CD4-positive, alpha-beta T cell (primary cell): ENCODE measurements at regions not wholly inside any gene's neighbourhood (a gene's known extent, or its start where the extent isn't known, plus 50 kb on each side); places are given as distances from the start of the nearest gene placed in this dataset.
A peak's percentile ranks its signal among the peaks of the same experiment; 100 is the strongest.

ENCODE experiments used
- ATAC-seq: fragments of 200-7000 bp; cut with Tn5 transposase; one replicate; pipeline ENCODE4 v1.10.0; 2022; ENCODE audit warnings: mild to moderate bottlenecking; ENCODE audit not compliant: poor library complexity
- CTCF ChIA-PET: fragments of 350-600 bp; sonication (Branson Sonifier 250); formaldehyde crosslinking; loops from one replicate; lab custom pipeline; 2021; ENCODE audit warnings: antibody characterized with exemption, inconsistent platforms; lab: Charles Lee
- POLR2A ChIA-PET: fragments of 350-600 bp; sonication (Branson Sonifier 250); formaldehyde crosslinking; loops from one replicate; lab custom pipeline; 2021; ENCODE audit warnings: antibody characterized with exemption, inconsistent platforms; lab: Charles Lee
- DNase-seq, 14 experiments: peaks; one replicate each; pipeline ENCODE4 v3.0.0-alpha.2; 2013 to 2020; ENCODE audit warnings: mixed read lengths in 2 of 14
- H3K27ac ChIP-seq, 2 donors: one replicate each; pipeline versions ENCODE4 v1.5.1 to v1.7.0; 2013; ENCODE audit warnings: low read length in 2 of 2, low read depth in 1 of 2, mild to moderate bottlenecking in 1 of 2
- H3K27me3 ChIP-seq, 2 experiments: 1 replicate in 1 of 2; 2 replicates in 1 of 2; pipeline versions ENCODE4 v1.6.1 to v1.7.0; 2013; ENCODE audit warnings: low read length in 2 of 2, control low read depth in 1 of 2, mild to moderate bottlenecking in 1 of 2, moderate library complexity in 1 of 2; ENCODE audit not compliant: insufficient read depth in 2 of 2, control insufficient read depth in 1 of 2
- H3K36me3 ChIP-seq: one replicate; pipeline ENCODE4 v1.6.1; 2013; ENCODE audit warnings: low read length, control low read depth; ENCODE audit not compliant: insufficient read depth
- H3K4me1 ChIP-seq: one replicate; pipeline ENCODE4 v1.6.1; 2013; ENCODE audit warnings: low read length, control low read depth; ENCODE audit not compliant: insufficient read depth
- H3K4me3 ChIP-seq: one replicate; pipeline ENCODE4 v1.5.1; 2013; ENCODE audit warnings: mild to moderate bottlenecking, low read length, moderate library complexity
- H3K9me3 ChIP-seq, 2 experiments: 1 replicate in 1 of 2; 2 replicates in 1 of 2; pipeline versions ENCODE4 v1.6.1 to v1.7.0; 2013; ENCODE audit warnings: low read length in 2 of 2, mild to moderate bottlenecking in 2 of 2, control low read depth in 1 of 2, moderate library complexity in 1 of 2; ENCODE audit not compliant: control insufficient read depth in 1 of 2, insufficient read depth in 1 of 2
- H3K27ac Mint-ChIP-seq: one replicate; pipeline ENCODE4 v1.8.0; 2020; ENCODE audit warnings: mixed read lengths
- H3K27me3 Mint-ChIP-seq: one replicate; pipeline ENCODE4 v1.8.0; 2021; ENCODE audit warnings: mixed read lengths
- H3K36me3 Mint-ChIP-seq: one replicate; pipeline ENCODE4 v1.8.0; 2021; ENCODE audit warnings: low read depth, mixed read lengths
- H3K4me1 Mint-ChIP-seq: one replicate; pipeline ENCODE4 v1.8.0; 2021; ENCODE audit warnings: low read depth, mixed read lengths
- H3K4me3 Mint-ChIP-seq: one replicate; pipeline ENCODE4 v1.8.0; 2020; ENCODE audit warnings: mild to moderate bottlenecking, mixed read lengths
- H3K9me3 Mint-ChIP-seq: one replicate; pipeline ENCODE4 v1.8.0; 2020; ENCODE audit warnings: mixed read lengths
- CTCF ChIP-seq: fragments of 200-600 bp; IDR thresholded peaks from one replicate; pipeline ENCODE4 v1.8.0; 2022; ENCODE audit warnings: antibody characterized with exemption, mild to moderate bottlenecking
- intact Hi-C, 2 experiments: fragments of 100-400 bp; cut with DNase I in 1 of 2; cut with micrococcal nuclease in 1 of 2; formaldehyde crosslinking; loops; one replicate each; pipeline versions ENCODE4 v1.15.1 to v1.9.0; 2023 to 2025; cut with DNase I, micrococcal nuclease

- ATAC-seq (no peak), DNase-seq (no peak)
- Histone ChIP-seq H3K27ac (no peak overlapping the region), H3K4me3 (no peak overlapping the region), H3K9me3 (peaks cover 0 to 3% of the 10 kb centered on the region in 2 experiments), H3K27me3 (no peaks in the 10 kb centered on the region), H3K36me3 (no peaks in the 10 kb centered on the region), H3K4me1 (peaks cover 17% of the 10 kb centered on the region)
- intact Hi-C loops: no loop called here
- H3K36me3 Mint-ChIP-seq: peaks cover 2% of the 10 kb centered on the region
- no peak for TF ChIP-seq CTCF
- H3K27me3 Mint-ChIP-seq: peaks cover 2% of the 10 kb centered on the region
- POLR2A ChIA-PET: interaction anchor here (0.7 kb wide), 1 partner anchor 1416 kb away, joined by 3 read pairs; no protein-coding TSS in a partner anchor
- no peak overlapping the region for H3K27ac Mint-ChIP-seq
- H3K9me3 Mint-ChIP-seq: no peaks in the 10 kb centered on the region
- CTCF ChIA-PET: no interaction called here
- no peak overlapping the region for H3K4me3 Mint-ChIP-seq
- H3K4me1 Mint-ChIP-seq: peaks cover 6% of the 10 kb centered on the region
Observed at GRCh38 chr6:27183060-27183832, 64.3 kb upstream of the PRSS16 start.

- ChIA-PET CTCF (interaction anchor here (1.7 kb wide), 1 partner anchor 565 kb away, joined by 6 read pairs; no protein-coding TSS in a partner anchor), POLR2A (interaction anchor here (0.6 to 1.9 kb wide), 5 partner anchors 10 to 706 kb away, joined by 3 to 11 read pairs (median 4); a partner anchor contains a TSS)
- Histone ChIP-seq H3K36me3 (no peaks in the 10 kb centered on the region), H3K27me3 (no peaks in the 10 kb centered on the region), H3K4me3 (peak overlapping the region; percentile 66), H3K4me1 (peaks cover 18% of the 10 kb centered on the region), H3K27ac (no peak overlapping the region), H3K9me3 (no peaks in the 10 kb centered on the region)
- H3K4me3 Mint-ChIP-seq: peak overlapping the region; percentile 88
- intact Hi-C loops: loop anchor here in 1 of 2 experiments (1.0 to 5.0 kb wide), 4 partner anchors 125 to 707 kb away; partner anchors contain the start of gene POM121L2
- H3K36me3 Mint-ChIP-seq: no peaks in the 10 kb centered on the region
- peaks cover 13% of the 10 kb centered on the region for H3K4me1 Mint-ChIP-seq
- DNase-seq: no peak
- no peak overlapping the region for H3K27ac Mint-ChIP-seq
- ATAC-seq: no peak
- H3K9me3 Mint-ChIP-seq: no peaks in the 10 kb centered on the region
- TF ChIP-seq CTCF: no peak
- peaks cover 7% of the 10 kb centered on the region for H3K27me3 Mint-ChIP-seq
Observed at GRCh38 chr6:27187231-27188060, 60.1 kb upstream of the PRSS16 start.
